ENCODE measurements at regions not wholly inside any gene's neighbourhood (a gene's known extent, or its start where the extent isn't known, plus 50 kb on each side); places are given as distances from the start of the nearest gene placed in this dataset.

DNA sequence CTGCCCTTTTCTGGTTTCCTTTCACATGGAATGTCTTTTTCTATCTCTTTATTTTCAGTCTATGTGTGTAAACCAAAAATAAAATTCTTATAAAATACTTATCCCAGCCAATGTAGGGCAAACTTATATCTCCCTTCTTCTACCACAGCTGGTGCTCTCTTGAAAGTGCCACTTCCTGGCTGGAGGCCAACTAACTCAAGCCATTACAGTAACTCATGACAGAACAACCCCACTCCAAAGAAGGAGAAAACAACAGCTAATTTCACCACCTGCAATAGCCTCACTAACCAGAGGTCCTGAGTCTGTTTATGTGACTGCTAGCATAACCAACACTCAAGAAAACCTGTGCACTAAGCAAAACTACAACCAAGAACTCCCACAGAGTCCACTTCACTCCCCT is 74.9 kb upstream of the DBX1 start:
- TF ChIP-seq CTCF (IDR thresholded peaks at IDR 0.05) = no peak
- no peak for TF ChIP-seq POLR2A (IDR thresholded peaks at IDR 0.05)
- no peak for TF ChIP-seq POLR2AphosphoS5 (IDR thresholded peaks at IDR 0.05)
